HUDEP-2 (cell line): ENCODE measurements at regions not wholly inside any gene's neighbourhood (a gene's known extent, or its start where the extent isn't known, plus 50 kb on each side); places are given as distances from the start of the nearest gene placed in this dataset.
"Not testable (repeated sequence)": the region's sequence is repeated elsewhere in the genome, so short reads cannot be mapped to it uniquely, and the experiment has no call there.

Experiments used
- DNase-seq, 76 experiments: peaks; one replicate each; lab custom pipeline; 2025; ENCODE audit not compliant: unreplicated experiment in 76 of 76; lab: John Stamatoyannopoulos, UW

DNA sequence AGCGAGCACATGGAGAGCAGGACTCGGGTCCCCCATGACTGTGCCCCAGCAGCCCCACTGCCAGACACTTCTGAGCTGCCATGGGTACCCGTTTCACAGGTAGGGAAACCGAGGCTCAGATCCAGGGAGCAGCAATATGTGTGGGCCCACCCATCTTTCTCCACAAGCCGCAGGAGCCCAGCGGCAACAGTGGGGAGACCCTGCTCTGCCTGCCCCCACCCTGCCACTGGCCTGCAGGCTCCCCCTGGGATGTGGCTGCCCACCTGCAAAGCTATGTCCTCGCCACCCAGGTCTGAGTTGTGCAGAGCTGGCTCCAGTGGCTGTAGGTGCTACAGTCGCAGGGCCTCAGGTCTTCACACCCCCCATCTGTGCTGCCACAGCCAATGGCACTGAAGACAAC lies 50.6 kb upstream of the C1QTNF9B start:
- DNase-seq = no peak

DNA sequence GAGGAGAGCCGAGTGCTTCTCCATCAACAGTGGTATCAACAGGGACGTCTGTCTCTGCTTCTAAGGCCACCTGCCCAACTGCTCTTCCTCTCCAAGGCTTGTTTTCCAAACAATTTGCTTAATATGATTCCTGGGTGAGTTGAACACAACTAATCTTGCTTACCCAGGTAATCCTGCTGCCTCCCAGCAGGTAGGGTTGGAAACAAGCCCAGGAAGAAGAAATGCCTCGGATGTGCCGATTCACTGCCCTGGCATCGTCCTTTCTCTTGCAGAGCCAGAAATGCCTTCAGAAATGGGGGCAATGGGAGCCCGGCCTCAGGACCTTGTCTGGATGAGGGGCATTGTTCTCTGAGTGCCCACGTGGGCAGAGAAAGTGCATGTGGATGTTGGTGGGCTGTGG lies 51.9 kb upstream of the C1QTNF9B start:
- DNase-seq = no peak

- no peak for DNase-seq
Measured at GRCh38 chr13:23949736-23950135, 52.4 kb upstream of the C1QTNF9B start.

DNA sequence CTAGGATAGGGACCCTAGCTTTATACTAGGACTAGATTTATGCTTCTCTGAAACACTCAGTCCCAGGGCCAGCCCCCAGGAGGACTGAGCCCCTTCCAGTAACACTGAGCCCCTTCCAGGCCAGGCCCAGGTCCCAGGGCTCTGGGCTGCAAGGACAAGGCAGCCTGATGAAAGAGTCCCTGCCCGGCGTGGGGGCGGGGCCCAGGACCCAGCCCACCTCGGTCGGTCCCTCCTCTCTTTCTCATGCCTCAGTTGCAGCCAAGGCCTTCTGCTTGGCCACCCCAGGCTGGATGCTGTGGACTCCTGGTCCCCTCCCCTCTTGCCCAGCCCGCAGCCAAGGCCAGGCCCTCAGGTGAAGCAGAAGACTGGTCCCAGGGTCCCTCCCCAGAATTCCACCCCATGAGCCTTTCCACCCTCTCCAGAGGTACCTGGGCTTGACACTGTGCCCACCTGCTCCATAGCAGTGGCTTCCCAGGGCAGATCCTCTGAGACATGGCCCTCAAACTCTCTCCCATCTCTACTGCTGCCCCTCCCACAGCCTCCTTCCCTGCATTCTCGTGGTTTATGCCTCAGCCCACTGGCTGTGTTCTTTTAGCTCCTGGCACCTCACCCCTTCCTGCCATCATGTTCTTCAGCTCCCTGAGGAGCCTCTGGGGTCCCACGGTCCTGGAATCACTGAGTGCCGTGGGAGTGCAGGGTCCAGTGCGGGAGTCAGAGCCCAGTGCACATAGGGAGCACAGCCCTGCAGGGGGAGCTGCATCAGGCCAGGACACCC lies 53.6 kb upstream of the C1QTNF9B start:
- DNase-seq = no peak

- DNase-seq = no peak
Measured at GRCh38 chr13:23952796-23953195, 55.5 kb upstream of the C1QTNF9B start.

GRCh38 chr13:23953860-23954512 lies 56.7 kb upstream of the C1QTNF9B start:
- no peak for DNase-seq

GRCh38 chr13:23955064-23955463 lies 57.8 kb upstream of the C1QTNF9B start:
- DNase-seq = no peak

- DNase-seq = no peak
Measured at GRCh38 chr13:23956106-23956505, 58.8 kb upstream of the C1QTNF9B start.

- no peak for DNase-seq
Measured at GRCh38 chr13:23957981-23958380, 60.7 kb upstream of the C1QTNF9B start.

GRCh38 chr13:23959231-23959862 lies 62.0 kb upstream of the C1QTNF9B start:
- no peak for DNase-seq

GRCh38 chr13:23960566-23961156 lies 63.4 kb upstream of the C1QTNF9B start:
- peak in 14 of 76 experiments; percentile 0 to 30 (median 12) for DNase-seq

GRCh38 chr13:23963184-23963931 lies 66.1 kb upstream of the C1QTNF9B start:
- DNase-seq = no peak

DNA sequence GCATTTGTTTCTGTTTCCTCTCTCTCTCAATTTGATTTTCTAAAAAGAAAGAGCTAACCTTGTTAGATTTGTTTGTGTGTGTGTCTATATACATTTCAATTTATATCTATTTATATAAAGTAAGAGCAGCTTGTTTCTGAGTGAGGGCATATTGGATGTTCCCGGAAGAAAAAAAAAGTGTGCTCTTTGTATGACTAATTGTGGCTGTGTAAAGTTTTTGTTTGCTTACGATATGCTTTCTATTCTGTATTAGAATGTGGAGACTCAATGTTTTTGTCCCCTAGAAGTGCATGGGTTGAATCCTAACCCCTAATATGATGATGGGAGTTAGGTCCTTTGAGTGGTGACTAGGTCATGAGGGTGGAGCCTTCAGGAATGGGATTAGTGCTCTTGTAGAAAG lies 66.6 kb upstream of the C1QTNF9B start:
- no peak for DNase-seq

DNA sequence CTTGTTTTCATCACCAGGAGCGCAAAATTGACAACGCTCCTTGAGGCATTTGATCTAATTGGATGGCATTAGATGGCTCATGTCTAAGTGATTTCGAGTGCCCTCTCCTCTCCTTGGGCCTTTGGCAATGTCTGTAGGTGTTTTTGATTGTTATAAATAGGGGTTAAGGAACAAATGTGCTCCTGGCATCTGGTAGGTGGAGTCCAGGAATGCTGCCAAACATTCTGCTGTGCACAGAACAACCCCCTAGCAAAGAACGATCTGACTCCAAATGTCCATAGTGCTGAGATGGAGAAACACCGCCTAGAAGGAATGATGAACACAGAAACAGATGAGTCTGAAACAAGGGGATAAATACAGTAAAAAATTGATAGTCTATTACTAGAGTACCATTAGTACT lies 68.0 kb upstream of the C1QTNF9B start:
- DNase-seq = no peak

DNA sequence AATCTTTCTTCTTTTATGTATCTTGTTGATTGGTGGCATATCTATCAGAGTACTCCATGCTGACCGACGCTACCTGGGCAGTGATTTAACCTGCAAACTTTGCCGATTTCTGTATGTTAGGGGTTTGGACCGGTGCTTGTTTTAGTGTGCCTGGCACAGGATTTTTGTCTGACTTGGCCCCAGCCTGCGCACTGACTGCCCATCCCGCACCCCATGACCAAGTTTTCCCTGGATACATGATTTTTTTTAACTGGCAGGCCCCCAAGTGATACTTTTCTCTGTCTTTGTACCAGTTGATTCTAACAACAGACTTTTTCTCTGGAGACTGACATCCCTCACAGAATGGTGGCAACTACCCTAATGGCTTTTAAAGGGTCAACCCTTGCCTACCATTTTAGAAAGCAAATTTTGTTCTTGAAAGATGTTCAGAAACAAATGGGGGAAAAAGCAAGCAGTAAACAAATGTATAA lies 69.0 kb upstream of the C1QTNF9B start:
- no peak for DNase-seq

DNA sequence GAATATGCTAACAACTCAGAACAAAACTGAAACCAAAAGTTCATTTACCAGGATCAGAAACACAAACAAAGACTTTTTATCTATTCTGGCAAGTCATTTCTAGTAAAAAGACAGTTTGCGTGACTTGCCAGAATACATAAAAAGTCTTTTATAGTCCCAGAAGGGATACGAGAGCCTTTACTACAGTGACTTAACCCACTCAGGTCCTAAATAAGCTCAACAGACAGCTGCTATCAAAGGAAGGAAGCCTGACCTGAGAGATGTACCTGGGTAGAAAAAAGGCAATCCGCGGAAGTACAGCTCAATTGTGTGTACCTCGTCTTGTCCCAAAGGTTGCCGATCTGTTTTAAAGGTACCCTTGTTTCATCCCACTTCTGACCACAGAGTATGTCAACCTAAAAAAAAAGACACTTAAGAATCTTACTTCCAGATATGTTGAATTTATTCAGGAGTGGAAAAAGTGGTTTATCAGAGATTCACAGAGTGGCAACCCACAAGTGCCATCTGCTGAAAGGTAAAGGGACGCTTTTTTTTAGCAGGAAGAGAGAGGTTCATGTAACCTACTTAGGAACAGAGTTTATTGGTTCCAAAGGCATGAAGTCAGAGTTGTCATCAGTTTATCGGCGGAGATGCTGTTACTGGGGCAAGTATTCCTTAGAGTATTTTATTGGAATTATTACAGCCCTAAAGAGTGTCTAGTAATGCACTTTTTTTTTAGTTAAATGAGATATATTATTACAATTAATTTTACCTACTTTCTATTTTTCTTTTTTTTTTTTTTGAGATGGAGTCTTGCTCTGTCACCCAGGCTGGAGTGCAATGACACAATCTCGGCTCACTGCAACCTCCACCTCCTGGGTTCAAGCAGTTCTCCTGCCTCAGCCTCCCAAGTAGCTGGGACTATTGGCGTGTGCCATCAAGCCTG lies 69.7 kb upstream of the C1QTNF9B start:
- DNase-seq = no peak

DNA sequence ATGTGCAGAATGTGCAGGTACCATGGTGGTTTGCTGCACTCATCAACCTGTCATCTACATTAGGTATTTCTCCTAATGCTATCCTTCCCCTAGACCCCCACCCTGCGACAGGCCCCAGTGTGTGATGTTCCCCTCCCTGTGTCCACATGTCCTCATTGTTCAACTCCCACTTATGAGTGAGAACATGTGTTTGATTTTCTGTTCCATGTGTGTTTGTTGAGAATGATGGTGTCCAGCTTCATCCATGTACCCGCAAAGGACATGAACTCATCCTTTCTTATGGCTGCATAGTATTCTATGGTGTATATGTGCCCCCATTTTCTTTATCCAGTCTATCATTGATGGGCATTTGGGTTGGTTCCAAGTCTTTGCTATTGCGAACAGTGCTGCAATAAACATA lies 70.5 kb upstream of the C1QTNF9B start:
- DNase-seq = not testable (repeated sequence)

DNA sequence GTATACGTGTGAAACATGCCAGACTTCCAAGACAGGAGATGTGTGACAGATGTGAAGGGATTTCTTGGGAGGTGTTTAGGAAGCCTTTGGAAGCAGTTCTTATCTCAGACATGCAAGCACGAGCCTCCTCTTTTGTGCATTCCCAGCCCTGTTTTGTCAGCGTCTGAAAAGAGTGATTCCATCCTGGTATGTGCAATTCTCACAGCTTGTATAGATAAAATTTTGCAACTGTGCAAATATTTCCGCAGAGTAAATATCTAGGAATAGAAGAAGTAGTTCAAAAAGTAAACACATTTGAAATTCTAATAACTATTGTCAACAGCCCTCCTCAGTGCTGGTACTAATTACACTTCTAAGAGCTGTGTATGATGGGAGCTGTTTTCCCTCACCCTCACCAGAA lies 72.3 kb upstream of the C1QTNF9B start:
- no peak for DNase-seq

GRCh38 chr13:23979361-23980159 lies 82.3 kb upstream of the C1QTNF9B start:
- peak in 34 of 76 experiments; percentile 1 to 47 (median 17) for DNase-seq
